GM21515 (cell line): ENCODE measurements at regions not wholly inside any gene's neighbourhood (a gene's known extent, or its start where the extent isn't known, plus 50 kb on each side); places are given as distances from the start of the nearest gene placed in this dataset.

Source experiments
- ATAC-seq: cut with Tn5 transposase; IDR thresholded peaks from one replicate; pipeline ENCODE4 v1.9.1; 2021; ENCODE audit not compliant: unreplicated experiment

GRCh38 chr1:82266351-82266750 lies 465.6 kb downstream of the ADGRL2 start:
- ATAC-seq = no peak

- no peak for ATAC-seq
Measured at GRCh38 chr1:82265436-82265835, 464.7 kb downstream of the ADGRL2 start.

- no peak for ATAC-seq
Measured at GRCh38 chr1:82264802-82265201, 464.1 kb downstream of the ADGRL2 start.

- no peak for ATAC-seq
Measured at GRCh38 chr1:82263396-82263795, 462.7 kb downstream of the ADGRL2 start.

- ATAC-seq = no peak
Measured at GRCh38 chr1:82260666-82261065, 459.9 kb downstream of the ADGRL2 start.

DNA sequence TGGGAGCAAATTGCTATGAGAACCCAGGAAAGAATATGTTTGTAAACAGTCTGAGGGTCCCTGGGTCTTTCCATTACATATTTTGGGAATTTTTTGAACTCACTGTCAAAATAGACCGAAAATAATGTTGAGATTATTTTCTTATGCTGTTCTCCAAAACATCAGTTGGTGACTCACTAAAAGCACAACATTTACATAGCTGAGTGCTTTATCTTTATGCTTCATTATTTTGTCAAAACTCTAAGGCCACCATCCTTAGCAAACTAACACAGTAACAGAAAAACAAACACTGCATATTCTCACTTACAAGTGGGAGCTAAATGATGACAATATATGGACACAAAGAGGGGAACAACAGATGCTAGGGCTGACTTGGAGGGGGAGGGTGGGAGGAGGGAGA lies 459.3 kb downstream of the ADGRL2 start:
- no peak for ATAC-seq

DNA sequence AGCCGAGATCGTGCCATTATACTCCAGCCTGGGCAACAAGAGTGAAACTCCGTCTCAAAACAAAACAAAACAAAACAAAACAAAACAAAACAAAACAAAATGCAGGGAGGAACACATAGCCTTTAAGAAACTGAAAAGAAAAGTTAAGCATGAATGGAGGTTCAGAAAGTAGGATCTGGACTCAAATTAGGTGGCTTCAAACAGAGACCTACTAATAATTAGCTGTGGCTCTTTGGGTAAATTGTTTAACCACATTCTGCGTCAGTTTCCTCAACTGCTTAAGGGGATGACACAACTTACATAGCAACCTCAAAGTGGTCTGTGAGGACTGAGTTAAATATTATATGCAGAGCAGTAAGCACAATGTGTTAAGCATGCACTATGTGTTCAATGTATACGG lies 458.2 kb downstream of the ADGRL2 start:
- ATAC-seq = no peak

GRCh38 chr1:82246050-82246449 lies 445.3 kb downstream of the ADGRL2 start:
- no peak for ATAC-seq

GRCh38 chr1:82245345-82246014 lies 444.7 kb downstream of the ADGRL2 start:
- ATAC-seq = no peak

DNA sequence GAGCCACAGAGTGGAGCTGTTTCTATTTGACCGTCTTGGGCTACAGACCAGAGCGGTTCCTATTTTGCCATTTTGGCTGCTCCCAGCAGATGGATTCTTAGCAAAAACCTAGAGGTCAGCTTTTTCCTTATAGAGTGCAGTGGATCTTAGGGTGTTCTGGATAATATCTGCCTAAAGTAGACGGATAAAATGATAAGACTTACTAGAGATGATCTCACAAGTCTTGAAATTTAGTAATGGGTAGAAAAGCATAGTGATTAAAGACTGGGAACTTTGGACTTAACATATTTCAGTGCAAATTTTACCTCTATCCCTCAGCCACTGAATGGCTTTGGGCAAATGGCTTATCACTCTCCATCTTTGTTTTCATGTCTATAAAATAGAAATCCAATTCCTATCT lies 439.8 kb downstream of the ADGRL2 start:
- ATAC-seq = no peak

DNA sequence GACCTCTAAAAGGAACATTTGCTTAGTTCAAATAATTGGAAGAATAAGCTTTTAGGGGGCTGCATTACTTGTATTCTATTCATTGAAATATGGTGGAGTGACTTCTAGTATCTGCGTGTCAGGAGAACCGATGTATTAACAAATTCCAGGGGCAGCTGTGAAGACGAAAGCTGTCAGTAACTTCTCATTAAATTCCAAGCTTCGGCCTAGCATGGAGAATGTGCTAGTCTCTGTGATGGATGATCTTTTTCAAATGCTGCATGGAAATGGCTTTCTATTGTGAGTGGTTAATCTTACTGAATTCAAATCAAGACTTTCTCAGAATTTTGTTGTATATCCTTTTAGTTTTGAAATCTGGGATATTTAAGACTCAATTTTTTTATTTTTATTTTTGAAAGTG lies 429.9 kb downstream of the ADGRL2 start:
- no peak for ATAC-seq

DNA sequence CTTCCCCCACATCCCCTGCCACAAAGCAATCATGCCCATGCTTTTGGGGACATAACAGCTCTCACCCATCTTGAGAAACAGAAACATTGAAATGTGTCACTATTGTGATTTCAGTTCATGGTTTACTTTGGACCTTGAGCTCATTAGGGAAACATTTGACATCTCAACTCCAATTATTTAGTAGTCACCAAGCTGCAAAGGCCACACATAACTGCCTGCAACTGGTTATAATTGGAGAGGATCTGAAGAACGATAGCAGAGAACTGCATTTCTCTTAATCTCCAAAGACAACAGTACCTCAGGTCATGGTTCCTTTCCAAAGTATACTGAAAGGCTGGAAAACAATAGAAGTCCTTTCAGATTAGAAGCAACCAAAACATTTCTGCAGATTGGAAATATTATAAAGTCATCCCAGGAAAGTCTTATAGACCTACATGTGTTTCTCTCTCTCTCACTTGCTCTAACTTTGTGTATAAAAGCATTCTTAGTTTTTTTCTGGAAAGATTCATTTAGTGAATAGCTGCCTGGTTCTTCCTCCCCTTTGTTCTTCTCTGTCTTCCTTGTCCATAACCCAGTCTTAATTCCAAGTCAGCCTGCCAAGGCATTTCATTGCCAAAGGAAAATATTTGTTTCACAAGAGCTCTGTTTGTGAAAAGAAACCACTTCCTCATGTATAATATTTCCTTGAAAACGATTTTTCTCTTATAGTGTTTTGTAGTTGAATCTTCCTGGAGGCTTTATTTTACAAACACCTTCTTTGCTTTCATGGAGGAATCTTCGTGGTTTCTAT lies 426.8 kb downstream of the ADGRL2 start:
- ATAC-seq = no peak

DNA sequence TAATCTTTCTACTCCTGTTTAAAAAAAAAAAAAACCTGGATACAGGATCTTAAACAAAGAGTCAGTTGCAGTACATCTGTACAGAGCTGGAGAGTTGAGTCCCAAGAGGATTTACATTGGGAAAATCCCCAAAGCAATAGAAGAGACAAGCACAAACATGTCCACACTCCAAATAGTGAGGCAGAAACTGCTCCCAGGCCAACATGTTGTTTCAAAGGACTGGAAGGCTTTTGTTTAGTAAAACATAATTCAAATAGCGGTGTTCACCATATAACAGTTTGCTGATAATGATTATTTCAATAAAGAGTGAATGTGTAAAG lies 425.4 kb downstream of the ADGRL2 start:
- ATAC-seq = no peak

DNA sequence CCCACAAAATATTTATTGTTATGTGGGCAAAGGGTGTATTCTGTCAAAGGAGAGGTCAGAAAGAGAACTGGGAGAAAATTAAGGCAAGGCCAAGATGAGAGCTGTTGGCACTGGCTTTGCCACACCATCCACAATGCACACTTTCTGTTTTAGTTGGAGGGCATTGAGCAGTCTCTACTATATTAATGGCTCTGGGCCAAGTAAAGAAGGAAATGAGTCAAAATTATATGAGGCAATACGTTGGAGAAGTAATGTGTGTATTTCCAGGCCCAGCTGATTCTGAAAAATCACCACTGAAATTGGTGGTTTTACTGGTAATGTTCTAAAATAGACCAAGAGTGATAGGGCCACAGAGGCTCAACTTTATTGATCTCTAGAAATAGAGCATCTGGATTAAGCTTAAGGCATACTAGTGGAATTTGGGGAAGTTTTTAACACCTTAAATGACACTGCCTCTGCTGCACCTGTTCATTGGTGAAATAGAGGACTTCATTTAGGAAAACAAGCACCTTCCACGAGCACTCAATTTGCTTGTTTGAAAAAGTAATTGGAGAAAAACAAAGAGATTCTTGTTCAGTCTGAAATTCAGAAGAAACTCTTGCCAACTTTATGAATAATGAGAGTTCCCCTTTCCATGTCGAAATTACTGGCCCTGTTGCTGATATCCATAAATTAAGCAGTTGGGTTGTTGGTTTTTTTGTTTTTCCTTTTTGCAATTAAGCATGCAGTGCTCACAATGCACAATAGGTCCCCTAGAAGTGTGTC lies 424.9 kb downstream of the ADGRL2 start:
- no peak for ATAC-seq

GRCh38 chr1:82223091-82223490 lies 422.4 kb downstream of the ADGRL2 start:
- no peak for ATAC-seq

GRCh38 chr1:82221721-82222120 lies 421.0 kb downstream of the ADGRL2 start:
- no peak for ATAC-seq

DNA sequence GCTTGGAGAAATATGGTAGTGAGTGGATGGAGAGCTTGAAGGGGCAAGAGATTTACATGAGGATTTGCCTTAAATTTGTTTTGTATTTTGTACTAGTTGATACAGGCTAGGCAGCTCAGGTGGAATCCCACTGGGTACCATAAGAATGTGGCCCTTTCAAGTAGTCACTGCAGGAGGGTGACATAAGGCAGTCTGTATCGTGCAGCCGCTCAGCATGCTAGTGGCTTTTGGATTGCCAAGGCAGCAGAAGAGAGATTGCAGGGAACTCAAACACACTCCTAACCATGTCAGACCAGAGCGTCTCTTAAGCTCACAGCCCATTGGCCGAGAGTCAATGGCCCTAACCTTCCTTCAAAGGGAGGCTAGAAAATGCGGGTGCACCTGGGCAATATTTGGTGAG lies 420.0 kb downstream of the ADGRL2 start:
- ATAC-seq = no peak

DNA sequence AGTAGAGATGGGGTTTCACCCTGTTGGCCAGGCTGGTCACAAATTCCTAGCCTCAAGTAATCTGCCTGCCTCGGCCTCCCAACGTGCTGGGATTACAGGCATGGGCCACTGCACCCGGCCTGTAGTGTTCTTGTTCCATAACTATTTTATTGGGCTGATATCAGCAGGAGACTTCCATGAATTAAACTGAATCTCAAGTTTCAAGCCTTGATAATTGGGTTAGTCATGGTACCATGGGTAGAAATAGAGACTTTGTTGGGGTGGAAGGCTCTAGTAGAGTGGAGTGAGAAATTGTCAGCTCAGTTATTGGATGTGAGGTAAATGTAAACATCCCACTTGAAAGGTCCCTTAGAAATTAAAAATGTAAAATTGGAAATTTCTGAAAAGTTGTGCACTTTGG lies 419.1 kb downstream of the ADGRL2 start:
- ATAC-seq = no peak

DNA sequence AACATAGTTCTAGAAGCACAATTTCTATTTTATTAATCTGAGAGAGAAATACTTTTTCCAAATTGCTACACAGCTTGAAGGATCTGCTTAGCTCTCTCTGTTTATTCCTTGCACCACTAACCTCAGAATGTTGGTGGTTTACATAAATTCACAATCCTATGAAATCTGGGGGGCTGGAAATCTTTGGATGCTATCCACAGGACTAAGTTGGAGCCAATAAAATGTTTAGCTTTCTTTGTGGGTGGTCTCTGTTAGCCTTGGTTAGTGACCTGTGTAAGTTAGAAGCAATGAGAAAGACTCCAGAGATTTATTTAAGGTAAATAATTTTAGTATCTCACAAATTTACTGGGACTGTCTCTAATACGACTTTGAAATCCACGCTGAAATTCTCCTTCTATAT lies 418.1 kb downstream of the ADGRL2 start:
- no peak for ATAC-seq

GRCh38 chr1:82215853-82216175 lies 415.1 kb downstream of the ADGRL2 start:
- no peak for ATAC-seq

DNA sequence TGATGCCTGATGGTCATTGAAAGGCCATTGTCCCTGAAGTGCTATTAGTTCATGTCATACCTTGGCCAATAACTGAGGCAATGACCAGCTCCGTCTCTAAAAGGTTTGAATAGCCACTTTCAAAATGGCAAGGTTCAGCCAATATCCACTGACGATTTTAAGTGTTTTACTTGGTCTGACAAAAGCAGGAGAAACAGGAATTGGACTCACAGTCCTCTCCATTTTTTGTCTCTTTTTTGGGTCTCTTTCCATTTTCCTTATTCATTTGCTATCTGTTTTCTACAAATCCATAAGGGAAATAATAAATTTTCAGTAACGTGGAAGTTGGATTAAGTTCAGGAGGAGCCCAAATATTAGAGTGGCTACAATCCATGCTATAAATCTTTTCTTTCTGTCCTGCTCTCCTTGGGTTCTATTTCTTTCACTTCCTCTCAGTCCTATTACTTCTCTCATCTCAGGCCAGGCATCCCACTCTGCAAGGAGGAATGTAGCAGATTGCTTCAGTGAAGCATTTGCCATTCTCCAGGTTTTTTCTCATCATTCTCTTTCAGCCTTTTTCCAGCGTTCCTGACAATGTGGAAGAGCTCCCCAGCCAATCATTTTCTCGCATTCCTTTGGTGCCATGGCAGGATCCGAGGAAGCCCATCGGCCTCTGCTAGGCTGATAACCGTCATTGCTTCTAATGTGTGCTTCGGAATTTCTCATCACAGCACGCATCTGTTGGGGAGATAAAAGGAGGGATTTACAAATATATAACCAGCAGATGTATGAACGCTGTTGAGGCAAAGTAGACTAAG lies 414.5 kb downstream of the ADGRL2 start:
- ATAC-seq = no peak
